ENCODE measurements at regions not wholly inside any gene's neighbourhood (a gene's known extent, or its start where the extent isn't known, plus 50 kb on each side); places are given as distances from the start of the nearest gene placed in this dataset.
"Not testable (repeated sequence)": the region's sequence is repeated elsewhere in the genome, so short reads cannot be mapped to it uniquely, and the experiment has no call there.

- no peak for DNase-seq
These were observed 457.3 kb upstream of the MIR17HG start for GRCh38 chr13:90889906-90890834.

- no peak for DNase-seq
These were observed 456.2 kb upstream of the MIR17HG start for GRCh38 chr13:90891329-90891728.

GRCh38 chr13:90893199-90893598 is 454.3 kb upstream of the MIR17HG start:
- not testable (repeated sequence) for DNase-seq

- DNase-seq, result no peak
These were observed 451.5 kb upstream of the MIR17HG start for GRCh38 chr13:90896002-90896401.

- DNase-seq, result no peak
These were observed 448.7 kb upstream of the MIR17HG start for GRCh38 chr13:90898811-90899210.

- DNase-seq, result no peak
These were observed 448.1 kb upstream of the MIR17HG start for GRCh38 chr13:90899416-90899815.

- no peak for DNase-seq
These were observed 445.2 kb upstream of the MIR17HG start for GRCh38 chr13:90902255-90902654.

GRCh38 chr13:90906554-90906953 is 440.9 kb upstream of the MIR17HG start:
- DNase-seq, result no peak

- no peak for DNase-seq
These were observed 438.7 kb upstream of the MIR17HG start for GRCh38 chr13:90908792-90909191.

- DNase-seq, result no peak
These were observed 437.4 kb upstream of the MIR17HG start for GRCh38 chr13:90910018-90910639.

GRCh38 chr13:90912247-90912646 is 435.2 kb upstream of the MIR17HG start:
- DNase-seq, result no peak

GRCh38 chr13:90918536-90918935 is 429.0 kb upstream of the MIR17HG start:
- DNase-seq, result no peak

- DNase-seq, result no peak
These were observed 428.3 kb upstream of the MIR17HG start for GRCh38 chr13:90919153-90919552.

GRCh38 chr13:90926459-90926858 is 421.0 kb upstream of the MIR17HG start:
- no peak for DNase-seq

GRCh38 chr13:90928109-90928508 is 419.4 kb upstream of the MIR17HG start:
- DNase-seq, result no peak

- no peak for DNase-seq
These were observed 414.2 kb upstream of the MIR17HG start for GRCh38 chr13:90933097-90933826.

- DNase-seq, result no peak
These were observed 412.7 kb upstream of the MIR17HG start for GRCh38 chr13:90934741-90935140.

- DNase-seq, result no peak
These were observed 408.6 kb upstream of the MIR17HG start for GRCh38 chr13:90938848-90939247.

GRCh38 chr13:90943946-90944345 is 403.5 kb upstream of the MIR17HG start:
- DNase-seq, result no peak

GRCh38 chr13:90945146-90945545 is 402.3 kb upstream of the MIR17HG start:
- DNase-seq, result not testable (repeated sequence)

GRCh38 chr13:90946125-90946524 is 401.4 kb upstream of the MIR17HG start:
- DNase-seq, result not testable (repeated sequence)

GRCh38 chr13:90947976-90948375 is 399.5 kb upstream of the MIR17HG start:
- DNase-seq, result no peak

- no peak for DNase-seq
These were observed 397.3 kb upstream of the MIR17HG start for GRCh38 chr13:90950160-90950559.

GRCh38 chr13:90951663-90952062 is 395.8 kb upstream of the MIR17HG start:
- DNase-seq, result no peak
